PC-3 (cell line): ENCODE measurements at regions not wholly inside any gene's neighbourhood (a gene's known extent, or its start where the extent isn't known, plus 50 kb on each side); places are given as distances from the start of the nearest gene placed in this dataset.
A peak's percentile ranks its signal among the peaks of the same experiment; 100 is the strongest.

Experiments used
- ATAC-seq: fragments of 200-7000 bp; cut with Tn5 transposase; 2 replicates; pipeline ENCODE4 v1.9.1; 2020; ENCODE audit warnings: mild to moderate bottlenecking, moderate library complexity
- BruUV-seq: library from RNA; stranded (reverse); fragments of 400-500 nt; replicated peaks from 2 replicates; lab custom pipeline; 2021; lab: Mats Ljungman, UMichigan
- CTCF ChIA-PET: fragments of 300-600 bp; sonication (Branson Sonifier 250); formaldehyde crosslinking; loops from one replicate; lab custom pipeline; 2022; ENCODE audit warnings: antibody characterized with exemption; lab: Charles Lee
- POLR2A ChIA-PET: fragments of 300-600 bp; sonication (Branson Sonifier 250); formaldehyde crosslinking; loops from one replicate; lab custom pipeline; 2022; ENCODE audit warnings: antibody characterized with exemption; ENCODE audit not compliant: unreplicated experiment; lab: Charles Lee
- DNase-seq: peaks from one replicate; pipeline ENCODE4 v3.0.0-alpha.2; 2015
- H2AFZ ChIP-seq: fragments of 300-600 bp; sonication (generic); 2 replicates; pipeline ENCODE4 v1.6.0; 2016; ENCODE audit warnings: antibody characterized with exemption, low read length
- H3F3A ChIP-seq: fragments of 300-600 bp; sonication (generic); one replicate; pipeline ENCODE4 v1.6.0; 2017; ENCODE audit warnings: antibody characterized with exemption, low read length, control low read depth, mild to moderate bottlenecking; ENCODE audit not compliant: unreplicated experiment
- H3K27ac ChIP-seq: fragments of 300-600 bp; sonication (generic); 2 replicates; pipeline ENCODE4 v1.5.1; 2016; ENCODE audit warnings: mild to moderate bottlenecking, low read length
- H3K27me3 ChIP-seq: fragments of 300-600 bp; sonication (generic); 2 replicates; pipeline ENCODE4 v1.6.1; 2016; ENCODE audit warnings: low read length, mixed read lengths
- H3K36me3 ChIP-seq: fragments of 300-600 bp; sonication (generic); 2 replicates; pipeline ENCODE4 v1.6.1; 2016; ENCODE audit warnings: low read depth, mixed run types, low read length, mixed read lengths
- H3K4me1 ChIP-seq: fragments of 300-600 bp; sonication (generic); 2 replicates; pipeline ENCODE4 v1.5.1; 2016; ENCODE audit warnings: low read length; ENCODE audit not compliant: insufficient read depth
- H3K4me2 ChIP-seq: fragments of 300-600 bp; sonication (generic); 2 replicates; pipeline ENCODE4 v1.6.0; 2016; ENCODE audit warnings: low read length
- H3K4me3 ChIP-seq: fragments of 300-600 bp; sonication (generic); 2 replicates; pipeline ENCODE4 v1.5.1; 2016; ENCODE audit warnings: mild to moderate bottlenecking, low read length, mixed read lengths
- H3K79me2 ChIP-seq: fragments of 300-600 bp; sonication (generic); 2 replicates; pipeline ENCODE4 v1.6.1; 2017; ENCODE audit warnings: low read length, mixed read lengths
- H3K9ac ChIP-seq: fragments of 300-600 bp; sonication (generic); 2 replicates; pipeline ENCODE4 v1.6.0; 2016; ENCODE audit warnings: mild to moderate bottlenecking, low read length
- H3K9me2 ChIP-seq: fragments of 300-600 bp; sonication (generic); replicated peaks from 2 replicates; pipeline ENCODE4 v1.6.1; 2016; ENCODE audit warnings: mixed run types, low read length, mixed read lengths
- H3K9me3 ChIP-seq: fragments of 300-600 bp; sonication (generic); 2 replicates; pipeline ENCODE4 v1.6.1; 2016; ENCODE audit warnings: low read length, mixed read lengths
- H4K20me1 ChIP-seq: fragments of 300-600 bp; sonication (generic); 2 replicates; pipeline ENCODE4 v1.6.1; 2016; ENCODE audit warnings: low read length, mixed read lengths
- EZH2 ChIP-seq: fragments of 300-600 bp; sonication (generic); IDR thresholded peaks from one replicate; pipeline ENCODE4 v1.6.1; 2017; ENCODE audit warnings: antibody characterized with exemption, mild to moderate bottlenecking, low read length; ENCODE audit not compliant: unreplicated experiment
- EZH2phosphoT487 ChIP-seq: fragments of 300-600 bp; sonication (generic); IDR thresholded peaks from 2 replicates; pipeline ENCODE4 v1.6.1; 2018; ENCODE audit warnings: mild to moderate bottlenecking, antibody characterized with exemption, low read length, borderline replicate concordance
- intact Hi-C: fragments of 100-400 bp; cut with micrococcal nuclease; formaldehyde crosslinking; loops from 2 replicates; pipeline ENCODE4 v1.9.0; 2023
- TF ChIP-seq, protein P1 (sequence below): fragments of 300-600 bp; sonication (generic); conservative IDR thresholded peaks from 2 replicates; pipeline ENCODE4 v1.5.1; 2017; ENCODE audit warnings: antibody characterized with exemption, low read depth, mild to moderate bottlenecking, low read length

DNA sequence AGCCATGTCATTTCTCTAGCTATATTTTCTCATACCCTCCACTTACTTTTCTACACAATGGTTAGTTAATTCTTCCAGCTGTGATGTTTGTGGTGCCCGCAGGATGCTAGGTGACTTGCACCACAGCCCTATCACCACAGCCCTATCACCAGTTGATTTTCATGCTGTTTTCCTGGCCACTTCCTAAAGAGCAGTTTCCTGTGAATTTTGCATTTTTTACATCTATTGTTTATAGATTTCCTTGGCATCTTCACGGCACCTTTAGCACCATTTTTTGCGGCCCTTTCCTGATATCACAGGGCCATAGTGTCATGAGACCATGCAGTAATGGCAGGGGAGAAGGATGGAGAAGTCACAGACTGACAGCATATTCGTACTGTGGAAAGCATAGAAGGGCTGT, 132.9 kb upstream of the PRICKLE2 start:
- H4K20me1 ChIP-seq = no peaks in the 10 kb centered on the region
- H3K9ac ChIP-seq = no peak overlapping the region
- H3K4me3 ChIP-seq = no peak overlapping the region
- intact Hi-C loops = no loop called here
- no peaks in the 10 kb centered on the region for H3K27me3 ChIP-seq
- ChIA-PET POLR2A (no interaction called here), CTCF (no interaction called here)
- DNase-seq = no peak
- no peaks in the 10 kb centered on the region for H3K9me2 ChIP-seq
- no peaks in the 10 kb centered on the region for H3K36me3 ChIP-seq
- no peak overlapping the region for H2AFZ ChIP-seq
- no peaks in the 10 kb centered on the region for H3F3A ChIP-seq
- no peak for TF ChIP-seq EZH2phosphoT487
- TF ChIP-seq EZH2 = no peak
- TF ChIP-seq, protein P1, sequence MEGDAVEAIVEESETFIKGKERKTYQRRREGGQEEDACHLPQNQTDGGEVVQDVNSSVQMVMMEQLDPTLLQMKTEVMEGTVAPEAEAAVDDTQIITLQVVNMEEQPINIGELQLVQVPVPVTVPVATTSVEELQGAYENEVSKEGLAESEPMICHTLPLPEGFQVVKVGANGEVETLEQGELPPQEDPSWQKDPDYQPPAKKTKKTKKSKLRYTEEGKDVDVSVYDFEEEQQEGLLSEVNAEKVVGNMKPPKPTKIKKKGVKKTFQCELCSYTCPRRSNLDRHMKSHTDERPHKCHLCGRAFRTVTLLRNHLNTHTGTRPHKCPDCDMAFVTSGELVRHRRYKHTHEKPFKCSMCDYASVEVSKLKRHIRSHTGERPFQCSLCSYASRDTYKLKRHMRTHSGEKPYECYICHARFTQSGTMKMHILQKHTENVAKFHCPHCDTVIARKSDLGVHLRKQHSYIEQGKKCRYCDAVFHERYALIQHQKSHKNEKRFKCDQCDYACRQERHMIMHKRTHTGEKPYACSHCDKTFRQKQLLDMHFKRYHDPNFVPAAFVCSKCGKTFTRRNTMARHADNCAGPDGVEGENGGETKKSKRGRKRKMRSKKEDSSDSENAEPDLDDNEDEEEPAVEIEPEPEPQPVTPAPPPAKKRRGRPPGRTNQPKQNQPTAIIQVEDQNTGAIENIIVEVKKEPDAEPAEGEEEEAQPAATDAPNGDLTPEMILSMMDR = no peak
- H3K9me3 ChIP-seq = no peaks in the 10 kb centered on the region
- H3K4me2 ChIP-seq = no peak overlapping the region
- H3K4me1 ChIP-seq = peaks cover 6% of the 10 kb centered on the region; the same call in 1 of the 2 replicates
- H3K79me2 ChIP-seq = no peaks in the 10 kb centered on the region
- BruUV-seq = no TSS peak
- ATAC-seq = no peak
- H3K27ac ChIP-seq = no peak overlapping the region

DNA sequence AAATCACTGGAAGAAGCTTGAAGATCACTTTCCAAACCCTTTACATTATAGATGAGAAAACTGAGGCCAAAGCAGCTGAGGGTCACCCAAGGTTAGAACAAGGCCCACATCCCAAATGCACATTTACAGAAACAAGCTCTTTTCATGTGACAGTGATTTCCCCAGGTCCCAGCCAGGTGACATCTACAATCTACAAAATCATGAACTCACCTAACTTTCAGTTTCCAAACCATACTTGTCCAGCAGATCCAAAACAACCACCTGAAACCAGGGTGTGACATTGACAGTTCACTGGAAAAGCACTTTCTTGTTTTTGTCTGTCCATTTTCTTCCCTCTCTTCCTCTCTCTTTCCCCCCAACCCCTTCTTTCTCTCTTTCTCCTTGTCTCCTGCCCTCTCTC, 132.2 kb upstream of the PRICKLE2 start:
- BruUV-seq = no TSS peak
- Histone ChIP-seq H3K9ac (no peak overlapping the region), H3K4me1 (peaks cover 6% of the 10 kb centered on the region; the same call in 1 of the 2 replicates), H3K9me2 (no peaks in the 10 kb centered on the region), H2AFZ (no peak overlapping the region), H3K27me3 (no peaks in the 10 kb centered on the region), H3K27ac (no peak overlapping the region), H4K20me1 (no peaks in the 10 kb centered on the region), H3K4me3 (no peak overlapping the region), H3K36me3 (no peaks in the 10 kb centered on the region), H3K9me3 (no peaks in the 10 kb centered on the region), H3K79me2 (no peaks in the 10 kb centered on the region), H3K4me2 (no peak overlapping the region), H3F3A (no peaks in the 10 kb centered on the region)
- ATAC-seq (no peak), DNase-seq (no peak)
- ChIA-PET POLR2A (no interaction called here), CTCF (no interaction called here)
- intact Hi-C loops = no loop called here
- TF ChIP-seq, protein P1 = no peak
- TF ChIP-seq EZH2 (no peak), EZH2phosphoT487 (no peak)

DNA sequence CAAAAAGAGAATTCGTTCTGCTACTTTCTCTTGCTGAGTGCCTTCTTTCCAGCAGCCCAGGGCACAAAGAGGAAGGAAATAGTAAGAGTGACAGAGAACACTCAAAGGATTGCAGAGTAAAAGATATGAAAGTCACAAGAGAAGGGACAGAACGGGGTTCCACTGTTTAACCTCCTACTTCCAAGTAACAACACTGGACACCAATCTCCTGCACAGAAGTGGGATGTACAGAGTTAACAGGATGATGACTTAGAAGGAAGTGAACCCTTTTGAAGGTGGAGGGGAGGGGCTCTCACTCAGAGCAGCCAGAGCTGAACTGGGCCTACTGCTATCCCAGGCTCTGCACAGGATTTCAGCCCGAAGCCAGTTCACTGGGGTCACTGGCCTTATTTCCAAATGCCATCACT, 130.1 kb upstream of the PRICKLE2 start:
- TF ChIP-seq EZH2phosphoT487 (no peak), EZH2 (no peak)
- TF ChIP-seq, protein P1 = no peak
- Histone ChIP-seq H3K79me2 (no peaks in the 10 kb centered on the region), H3F3A (no peaks in the 10 kb centered on the region), H3K4me3 (no peak overlapping the region), H3K4me1 (peaks cover 20% of the 10 kb centered on the region), H3K9me3 (no peaks in the 10 kb centered on the region), H3K4me2 (no peak overlapping the region), H4K20me1 (no peaks in the 10 kb centered on the region), H3K9ac (no peak overlapping the region), H3K27me3 (no peaks in the 10 kb centered on the region), H3K27ac (no peak overlapping the region), H3K9me2 (no peaks in the 10 kb centered on the region), H3K36me3 (no peaks in the 10 kb centered on the region), H2AFZ (peak overlapping the region; percentile 45; the same call in 1 of the 2 replicates)
- ATAC-seq (peak; percentile 55; the same call in 1 of the 2 replicates), DNase-seq (peak; percentile 10)
- intact Hi-C loops = no loop called here
- CTCF ChIA-PET = no interaction called here
- no TSS peak for BruUV-seq
- POLR2A ChIA-PET = no interaction called here
